DMS53 treated with DMSO at 0.1 percent for 48 hours (cell line): ENCODE measurements at regions not wholly inside any gene's neighbourhood (a gene's known extent, or its start where the extent isn't known, plus 50 kb on each side); places are given as distances from the start of the nearest gene placed in this dataset.

Experiments used
- DNase-seq: peaks from one replicate; lab custom pipeline; 2025; ENCODE audit not compliant: unreplicated experiment; lab: John Stamatoyannopoulos, UW

DNA sequence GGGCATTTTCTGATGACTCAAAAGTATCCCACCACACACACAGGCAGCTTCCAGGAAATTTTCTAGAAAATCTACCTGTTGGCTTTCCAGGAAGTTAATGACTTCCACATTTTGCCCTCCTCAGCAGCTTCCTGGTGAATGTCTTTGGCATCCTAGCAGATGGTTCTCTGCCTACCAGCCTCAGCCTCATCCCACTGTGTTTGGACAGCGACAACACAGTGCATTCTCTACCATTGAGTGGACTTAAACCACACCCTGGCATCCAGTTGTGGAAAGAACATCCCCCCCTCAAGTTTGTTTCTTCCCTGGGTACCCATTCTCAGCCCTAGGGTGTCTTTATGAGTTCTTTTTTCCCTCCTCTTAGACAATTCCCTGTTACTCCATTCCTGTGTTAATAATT lies 50.8 kb upstream of the GADL1 start:
- no peak for DNase-seq

DNA sequence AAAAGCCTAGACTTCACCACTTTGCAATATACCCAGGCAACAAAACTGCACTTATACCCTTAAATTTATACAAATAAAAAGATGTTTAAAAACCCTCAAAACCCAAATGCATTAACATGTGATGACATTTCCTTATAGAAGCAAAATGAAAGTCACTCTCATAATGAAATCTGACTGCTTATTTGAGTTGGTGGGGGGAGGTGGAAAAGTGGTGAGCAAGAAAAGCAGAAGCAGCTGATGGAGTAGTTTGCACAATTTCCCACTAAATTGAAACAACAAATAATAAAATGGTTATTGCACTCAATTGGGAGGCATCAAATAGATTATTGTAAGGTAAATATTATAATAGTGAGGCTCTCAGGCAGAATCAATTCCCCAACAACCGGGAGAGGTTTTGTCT lies 54.0 kb upstream of the GADL1 start:
- no peak for DNase-seq

DNA sequence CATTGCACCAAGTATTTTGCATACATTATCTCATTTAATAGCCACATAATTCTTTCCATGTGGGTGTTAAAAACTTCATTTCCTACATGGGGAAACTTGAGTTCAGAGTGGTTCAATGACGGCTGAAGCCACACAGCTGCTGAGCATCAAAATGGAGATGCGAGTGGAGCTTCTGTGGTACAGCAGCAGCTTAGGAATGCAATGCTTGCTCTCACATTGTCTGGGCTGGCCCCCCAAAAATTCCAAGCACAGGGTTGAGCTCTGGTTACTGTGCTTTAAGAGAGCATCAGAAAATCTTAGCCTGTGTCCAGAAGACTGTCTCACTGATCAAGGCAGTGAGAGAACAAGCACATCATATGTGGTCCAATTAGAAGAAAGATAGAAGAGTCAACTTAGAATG lies 57.4 kb upstream of the GADL1 start:
- no peak for DNase-seq

DNA sequence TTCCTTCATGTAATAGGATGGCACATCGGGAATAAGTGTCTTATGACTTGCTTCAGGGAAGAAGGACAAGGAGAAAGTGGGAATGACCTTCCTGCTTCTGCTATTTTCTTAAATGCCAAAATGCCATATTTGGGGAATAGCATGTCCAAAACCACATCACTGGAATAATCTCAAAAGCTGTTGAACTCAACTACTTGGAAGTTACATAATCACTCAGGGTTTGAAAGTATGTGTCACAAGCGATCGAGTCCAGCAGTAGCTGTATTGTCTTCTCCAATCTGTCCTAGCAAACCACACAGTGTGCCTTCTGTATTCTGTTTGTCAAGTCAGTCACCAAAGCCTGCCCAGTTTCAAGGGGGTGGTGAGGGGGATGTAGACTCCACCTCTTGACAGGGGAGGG lies 58.3 kb upstream of the GADL1 start:
- DNase-seq, result no peak

DNA sequence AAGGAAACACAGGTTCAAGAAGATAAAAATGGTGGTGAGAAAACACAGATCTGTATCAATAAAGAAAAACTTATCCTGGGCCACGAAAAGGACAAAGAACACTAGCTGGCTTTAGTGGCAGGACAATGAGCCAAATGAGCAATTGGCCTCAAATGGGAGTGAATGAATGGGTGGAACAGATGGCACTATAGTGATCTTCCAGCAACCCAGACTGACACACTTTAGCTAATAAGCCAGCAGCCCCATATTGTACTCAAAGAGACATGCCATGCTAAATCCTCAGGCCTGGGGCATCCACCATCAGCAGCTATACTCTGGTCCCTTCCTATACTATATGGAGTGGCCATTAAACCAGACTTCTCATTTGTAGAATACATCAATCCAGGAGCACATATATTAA lies 60.0 kb upstream of the GADL1 start:
- DNase-seq, result no peak

DNA sequence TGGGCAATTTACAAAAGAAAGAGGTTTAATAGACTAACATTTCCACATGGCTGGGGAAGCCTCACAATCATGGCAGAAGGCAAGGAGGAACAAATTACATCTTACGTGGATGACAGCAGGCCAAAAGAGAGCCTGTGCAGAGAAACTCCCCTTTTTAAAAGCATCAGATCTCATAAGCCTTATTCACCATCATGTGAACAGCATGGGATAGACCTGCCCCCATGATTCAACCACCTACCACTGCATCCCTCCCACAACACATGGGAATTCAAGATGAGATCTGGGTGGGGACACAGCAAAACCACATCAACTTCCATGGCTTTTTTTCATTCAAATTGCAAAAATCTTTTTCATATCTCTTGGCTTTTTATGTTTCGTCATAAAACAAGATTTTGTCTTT lies 67.6 kb upstream of the GADL1 start:
- DNase-seq, result no peak

DNA sequence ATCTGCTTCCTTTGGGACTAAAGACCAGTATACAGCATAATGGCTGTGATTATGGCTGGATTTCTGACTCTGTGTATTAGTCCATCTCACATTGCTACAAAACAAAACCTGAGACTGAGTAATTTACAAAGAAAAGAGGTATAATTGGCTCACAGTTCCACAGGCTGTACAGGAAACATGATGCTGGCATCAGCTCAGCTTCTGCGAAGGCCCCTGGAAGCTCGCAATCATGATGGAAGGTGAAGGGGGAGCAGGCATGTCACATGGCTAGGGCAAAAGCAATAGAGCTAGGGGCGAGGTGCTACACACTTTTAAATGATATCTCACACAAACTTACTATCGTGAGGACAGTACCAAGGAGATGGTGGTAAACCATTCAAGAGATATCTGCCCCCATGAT lies 68.0 kb upstream of the GADL1 start:
- no peak for DNase-seq

DNA sequence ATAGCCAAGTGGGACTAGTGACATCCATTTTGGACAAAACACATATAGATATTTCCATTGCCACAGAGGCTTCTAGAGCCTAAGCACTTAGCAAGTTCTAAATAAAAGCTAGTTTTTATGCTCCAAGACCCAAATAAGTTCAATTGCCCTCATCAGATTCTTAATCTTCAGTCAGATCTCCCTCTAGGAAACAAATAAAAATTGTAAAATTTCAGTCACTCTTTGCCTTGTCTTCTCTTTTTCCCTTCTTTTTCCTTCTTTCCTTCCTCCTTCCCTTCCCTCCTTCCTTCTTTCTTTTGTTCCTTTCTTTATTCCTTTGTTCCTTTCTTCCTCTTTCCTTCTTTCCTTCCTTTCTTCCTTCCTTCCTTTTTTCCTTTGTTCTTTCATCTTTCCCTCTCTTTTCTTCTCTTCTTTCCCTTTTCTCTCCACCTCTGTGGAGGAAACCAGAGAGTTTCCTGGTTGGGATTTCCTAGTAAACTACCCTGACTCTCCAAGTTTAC lies 68.8 kb upstream of the GADL1 start:
- no peak for DNase-seq

DNA sequence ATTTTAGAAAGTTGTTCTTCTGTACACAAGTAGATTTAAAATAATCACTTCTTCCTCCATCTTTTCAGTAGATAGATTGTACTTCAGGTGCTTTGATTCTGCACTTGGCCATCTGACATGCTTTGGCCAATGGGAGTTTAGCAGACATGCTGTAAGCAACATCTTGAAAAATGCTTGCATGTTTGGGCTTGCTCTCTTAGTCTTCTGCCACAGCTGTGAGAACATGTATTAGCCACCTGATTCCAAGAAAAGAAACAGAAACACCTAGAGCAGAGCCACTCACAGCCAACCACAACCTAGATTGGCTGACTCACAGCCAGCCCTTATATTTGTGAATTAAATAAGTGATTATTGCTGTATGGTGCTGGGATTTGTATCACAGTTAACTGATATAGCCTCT lies 70.2 kb upstream of the GADL1 start:
- DNase-seq, result no peak

DNA sequence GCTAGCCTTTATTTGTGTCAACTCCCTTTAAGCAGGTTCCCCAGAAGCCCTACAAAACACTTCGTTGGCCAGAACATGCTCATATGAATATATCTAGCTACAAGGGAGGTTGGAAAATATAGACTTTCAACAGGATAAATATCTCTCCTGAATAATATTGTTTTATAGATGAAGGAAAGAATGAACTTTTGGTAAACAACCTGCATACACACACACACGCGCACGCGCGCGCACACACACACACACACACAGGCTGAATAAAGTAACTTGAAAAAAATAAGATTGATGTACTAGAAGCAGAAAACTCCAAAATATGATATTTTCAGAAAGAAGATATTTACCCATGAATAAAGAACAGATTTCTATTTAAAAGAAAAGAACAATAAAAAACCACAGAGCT lies 72.4 kb upstream of the GADL1 start:
- DNase-seq, result no peak

DNA sequence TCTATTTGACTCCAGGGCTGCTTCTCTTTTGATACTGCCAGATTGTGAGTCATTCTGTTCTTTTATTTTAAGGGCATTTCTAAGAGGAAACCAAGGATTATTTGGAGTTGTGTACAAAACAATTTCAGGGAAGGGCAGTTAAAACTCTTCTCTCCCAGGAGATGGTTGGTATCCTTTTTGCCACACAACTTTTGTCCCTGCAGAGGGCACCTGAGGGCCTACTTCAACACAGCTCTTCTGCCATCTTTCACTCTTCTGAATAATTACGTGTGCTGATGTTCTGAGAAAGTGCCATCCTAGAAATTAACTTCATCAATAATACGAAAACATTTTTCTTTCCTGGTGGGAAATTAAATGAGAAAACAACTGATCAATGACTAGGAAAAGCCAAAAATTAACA lies 75.7 kb upstream of the GADL1 start:
- DNase-seq, result no peak

DNA sequence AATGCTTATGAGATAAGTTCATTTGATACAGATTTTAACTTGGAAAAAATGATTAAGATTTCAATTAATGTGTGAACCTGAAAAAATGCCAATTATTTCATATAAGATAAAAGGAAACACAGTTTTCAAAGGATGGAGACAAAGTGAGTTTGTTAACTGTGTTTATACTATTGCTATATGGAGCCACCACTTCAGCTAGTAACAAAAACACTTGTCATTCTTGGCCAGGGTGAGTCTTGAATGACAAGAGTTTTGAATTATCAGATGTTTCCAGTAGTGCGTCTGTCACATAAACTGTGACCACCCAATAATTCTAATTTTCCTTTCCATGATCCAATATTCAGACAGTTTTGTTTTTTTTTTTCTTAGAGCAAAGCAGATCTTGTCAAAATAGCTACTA lies 78.0 kb upstream of the GADL1 start:
- DNase-seq, result no peak

DNA sequence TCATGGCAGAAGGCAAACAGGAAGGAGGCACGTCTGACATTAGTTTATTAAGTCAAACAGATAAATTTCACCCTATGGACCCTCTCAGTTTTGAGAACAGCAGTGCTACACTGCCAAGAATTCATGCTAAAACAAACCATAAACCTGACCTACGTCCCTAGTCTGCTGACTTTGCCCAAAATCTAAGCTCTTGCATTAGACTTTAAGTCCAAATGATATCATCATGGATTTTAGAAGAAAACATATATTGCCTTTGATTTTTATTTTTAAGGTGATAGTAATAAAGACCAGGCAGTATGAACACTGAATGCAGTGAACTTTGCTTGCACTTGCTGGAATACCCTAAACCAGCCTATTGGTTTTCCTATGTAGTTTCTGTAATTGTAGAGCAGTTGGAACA lies 79.6 kb upstream of the GADL1 start:
- no peak for DNase-seq

DNA sequence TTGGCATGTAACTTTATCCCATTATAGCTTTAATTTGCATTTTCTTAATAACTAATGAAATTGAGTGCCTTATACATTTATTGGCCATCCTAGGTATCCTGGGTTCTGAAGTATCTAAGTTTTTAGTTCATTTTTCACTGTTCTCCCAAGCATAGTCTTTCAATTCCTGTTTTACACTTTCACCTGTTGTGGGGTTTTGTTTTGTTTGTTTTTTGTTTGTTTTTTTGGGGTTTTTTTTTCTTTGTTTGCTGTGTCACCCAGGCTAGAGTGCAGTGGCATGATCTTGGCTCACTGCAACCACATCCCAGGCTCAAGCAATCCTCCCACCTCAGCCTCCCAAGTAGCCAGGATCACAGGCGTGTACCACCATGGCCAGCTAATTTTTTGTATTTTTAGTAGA lies 83.1 kb upstream of the GADL1 start:
- DNase-seq, result no peak

DNA sequence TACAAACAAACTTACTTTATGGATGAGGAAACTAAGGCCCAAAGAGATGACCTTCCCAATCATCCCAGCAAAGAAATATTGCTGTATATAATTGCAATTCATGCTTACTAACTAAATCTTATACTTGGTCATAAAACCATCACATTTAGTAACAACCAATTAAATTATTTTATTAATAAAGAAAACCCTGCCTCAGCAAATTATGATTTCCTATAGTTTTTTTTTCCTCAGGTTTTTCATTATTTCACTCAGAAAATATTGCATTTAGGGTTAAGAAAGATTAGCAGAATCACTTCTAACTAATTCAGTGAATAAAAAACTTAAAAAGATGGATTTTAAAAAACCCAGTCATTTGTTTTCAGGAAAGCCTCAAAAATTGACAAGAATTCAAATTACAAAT lies 86.5 kb upstream of the GADL1 start:
- DNase-seq, result no peak

DNA sequence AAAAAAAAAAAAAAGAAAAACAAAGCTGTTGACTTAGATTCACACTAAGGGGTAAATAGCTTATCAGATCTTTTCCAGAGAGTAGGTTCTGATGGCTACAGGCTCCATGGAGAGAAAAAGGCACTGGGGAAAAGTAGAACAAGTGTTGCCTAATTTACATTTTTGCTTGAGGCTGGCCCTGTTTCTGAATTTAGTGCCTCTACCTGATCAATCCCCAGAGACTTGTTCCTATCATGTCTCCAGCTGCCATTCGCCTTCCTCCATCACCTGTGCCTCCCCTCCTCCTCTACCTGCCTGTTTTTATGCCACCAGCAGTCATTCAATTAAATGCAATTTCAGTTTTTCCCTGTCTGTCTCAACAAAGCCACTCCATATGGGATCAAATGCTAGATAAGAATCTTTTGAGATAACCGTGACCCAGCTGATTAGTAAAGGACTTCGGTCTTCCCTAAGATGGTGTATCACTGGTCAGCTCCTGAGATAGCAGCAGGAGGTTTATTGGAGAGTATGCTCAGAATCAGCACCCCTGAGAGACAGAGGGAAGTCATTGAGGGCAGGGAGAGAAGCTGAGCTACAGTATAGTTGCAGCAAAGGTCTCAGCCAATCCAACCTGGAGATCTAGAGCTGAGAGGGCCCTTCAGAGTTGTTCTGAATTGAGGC lies 88.1 kb upstream of the GADL1 start:
- no peak for DNase-seq

DNA sequence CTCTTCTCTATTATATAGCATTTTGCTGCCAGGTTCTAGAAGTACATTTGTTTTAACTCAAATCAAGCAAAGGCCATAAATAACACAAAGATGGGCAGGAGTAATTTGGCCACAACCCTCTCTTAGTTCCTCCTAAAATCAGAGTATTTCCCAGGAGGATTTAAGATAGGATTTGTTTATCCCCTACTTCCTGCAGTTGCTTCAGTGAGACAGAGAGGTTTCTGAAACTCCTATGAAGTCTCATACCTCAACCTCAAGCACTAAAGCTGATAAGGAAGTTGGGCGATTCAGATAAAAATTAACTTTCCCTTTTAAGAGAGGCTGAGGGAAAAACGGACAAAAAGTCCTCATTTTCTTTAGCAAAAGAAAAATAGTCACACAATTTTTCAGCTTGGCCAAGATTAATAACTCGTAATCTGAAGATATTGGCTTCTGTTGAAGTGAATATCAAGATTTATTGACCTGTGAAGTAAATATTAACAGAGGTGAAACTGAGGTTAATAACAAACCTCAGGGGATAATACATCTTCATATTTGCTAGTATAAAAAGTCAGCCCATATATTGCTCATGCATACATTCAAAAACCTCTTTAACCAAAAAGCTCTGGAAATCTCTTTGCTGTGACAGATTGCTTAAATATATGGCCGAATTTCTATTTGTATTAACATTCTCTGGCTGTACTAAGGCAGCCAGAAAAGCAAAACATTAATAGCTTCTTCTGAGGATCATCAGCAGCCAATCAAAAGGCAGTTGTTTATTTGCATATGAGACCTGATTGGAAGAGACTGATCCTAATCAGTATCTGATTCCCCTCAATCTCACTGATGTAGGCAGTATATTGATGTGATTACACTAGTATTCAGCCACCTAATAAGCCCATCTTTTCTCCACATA lies 90.6 kb upstream of the GADL1 start:
- no peak for DNase-seq

DNA sequence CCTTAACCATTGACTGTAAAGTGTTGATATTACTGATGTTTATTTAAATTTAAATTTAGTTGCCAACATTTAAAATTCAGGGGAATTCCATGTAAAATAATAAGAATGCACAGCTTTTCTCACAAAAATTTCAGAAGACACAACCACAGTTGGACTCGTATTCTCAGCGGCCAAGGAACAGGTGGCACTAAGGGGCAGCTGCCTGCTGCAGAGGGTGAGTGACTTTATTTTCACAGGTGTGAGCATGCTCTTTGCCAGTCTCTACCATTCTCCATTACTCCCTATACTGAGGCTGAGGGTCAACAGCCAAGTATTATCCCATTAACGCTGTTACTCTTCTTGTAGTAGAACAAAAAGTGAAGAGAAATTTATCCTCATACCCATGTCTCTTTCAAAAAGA lies 92.1 kb upstream of the GADL1 start:
- DNase-seq, result no peak

DNA sequence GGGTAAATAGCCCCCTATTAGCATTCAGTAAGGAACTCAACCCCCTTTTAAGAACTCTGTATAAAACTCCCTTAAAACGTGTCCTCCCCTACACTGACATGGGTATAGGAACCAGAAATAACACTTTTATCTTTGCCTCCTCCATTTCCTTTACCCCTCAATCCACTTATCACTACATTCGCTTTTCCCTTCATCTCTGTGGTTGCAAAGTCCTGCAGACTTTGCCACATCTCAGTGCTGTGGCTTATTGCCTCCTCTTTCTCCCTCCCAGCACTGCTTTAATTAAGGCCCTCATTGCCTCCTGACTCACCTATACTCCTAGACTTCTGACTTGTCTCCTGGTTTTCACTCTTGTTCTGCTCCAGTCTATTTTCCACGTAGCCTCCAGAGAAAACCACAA lies 94.3 kb upstream of the GADL1 start:
- DNase-seq, result no peak

DNA sequence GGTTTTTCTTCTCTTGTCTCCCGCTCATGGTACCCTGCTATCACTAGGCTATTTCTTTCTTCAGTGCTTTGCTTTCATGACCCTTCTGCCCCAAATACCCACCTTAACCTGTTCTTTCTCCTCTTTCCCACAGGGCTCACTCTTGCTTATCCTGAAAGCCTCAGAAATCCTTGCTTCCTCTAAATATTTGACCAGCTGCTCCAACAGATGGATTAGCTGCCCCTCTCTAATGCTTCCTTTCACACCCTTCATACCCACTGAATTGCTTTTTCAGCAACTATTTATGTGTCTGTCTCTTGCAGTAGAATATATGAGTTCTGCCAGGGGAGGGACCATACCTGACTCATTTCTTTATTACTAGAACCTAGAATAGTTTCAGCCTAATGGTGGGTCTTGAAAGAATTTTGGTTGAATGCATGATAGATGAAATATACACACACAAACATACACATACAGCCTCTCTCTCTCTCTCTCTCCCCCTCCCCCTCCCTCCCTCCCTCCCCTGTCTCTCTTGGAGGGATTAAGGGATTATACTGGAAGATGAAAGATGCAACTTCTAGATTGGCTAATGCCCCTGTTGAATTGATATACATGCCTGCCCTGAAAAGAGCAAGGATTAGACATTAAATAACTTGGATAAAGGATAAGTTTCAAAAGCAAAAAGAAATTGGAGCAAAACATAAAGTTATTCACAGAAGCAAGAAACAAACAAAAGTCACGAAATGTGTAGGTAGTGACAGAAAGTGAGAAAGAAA lies 95.0 kb upstream of the GADL1 start:
- peak; percentile 16 for DNase-seq

DNA sequence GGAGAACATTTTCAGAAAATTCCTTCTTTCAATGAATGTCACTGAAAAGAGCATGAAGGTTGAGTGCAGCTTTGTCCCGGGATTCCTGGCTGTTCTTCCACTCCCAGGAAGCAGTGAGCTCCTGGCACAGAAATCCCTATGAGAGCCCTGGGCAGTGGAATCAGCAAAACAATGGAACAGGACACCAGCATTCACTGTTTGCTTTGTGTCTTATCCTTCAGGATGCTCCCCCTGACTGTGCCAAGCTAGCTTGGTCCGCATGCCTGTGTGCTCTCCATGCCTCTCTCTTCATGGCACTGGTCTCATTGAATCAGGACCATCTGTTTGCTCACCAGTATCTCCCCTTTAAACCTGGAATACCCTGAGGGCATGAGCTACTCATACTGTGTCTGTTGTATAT lies 102.0 kb upstream of the GADL1 start:
- no peak for DNase-seq

DNA sequence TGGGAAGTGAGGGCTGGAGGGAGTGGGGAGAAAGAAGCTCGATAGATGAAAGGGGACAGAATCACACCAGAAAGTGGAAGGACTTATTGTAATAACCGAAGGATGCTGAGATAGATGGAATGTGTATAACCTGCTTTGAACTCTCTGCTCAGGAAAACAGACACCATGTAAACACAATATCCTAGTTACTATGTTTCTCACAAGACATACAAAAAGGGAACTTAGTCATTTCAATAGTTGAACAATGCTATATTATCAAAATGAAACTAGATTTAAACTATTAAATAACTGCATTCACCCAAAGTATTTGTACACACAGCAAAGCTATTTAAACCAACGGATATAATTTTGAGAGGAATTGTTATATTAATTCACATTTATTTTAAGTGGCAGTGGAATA lies 108.3 kb upstream of the GADL1 start:
- DNase-seq, result no peak
